ENCODE measurements at regions not wholly inside any gene's neighbourhood (a gene's known extent, or its start where the extent isn't known, plus 50 kb on each side); places are given as distances from the start of the nearest gene placed in this dataset.

DNA sequence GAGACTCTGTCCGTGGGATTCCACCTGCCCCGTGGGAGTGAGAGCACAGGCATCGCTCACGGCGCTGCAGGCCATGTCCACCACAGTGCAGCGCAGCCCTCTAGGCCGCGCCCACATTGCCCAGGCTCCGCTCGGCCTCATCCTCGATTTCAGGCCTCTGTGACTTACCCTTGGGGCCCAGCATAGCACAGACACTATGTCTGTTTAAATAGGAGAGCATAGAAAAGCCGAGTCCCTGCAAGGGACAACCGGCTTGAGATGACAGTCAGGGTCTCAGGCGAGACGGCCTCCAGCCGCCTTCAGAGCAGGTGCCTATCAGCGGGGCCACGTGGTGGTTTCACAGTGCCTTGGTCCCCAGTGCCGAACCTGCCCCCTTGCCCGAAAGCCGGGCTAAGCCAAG, 56.9 kb upstream of the POFUT2 start:
- Histone ChIP-seq H3K4me3 (replicated peaks in 1 of 4; ENCODE audit: control extremely low read depth in 1 of 4, insufficient read depth in 1 of 4, low read depth in 3 of 4, low read length in 4 of 4) (no peak overlapping the region), H2AFZ (ENCODE audit: low read length) (no peak overlapping the region), H3K4me2 (ENCODE audit: extremely low read depth, insufficient read depth, low read length) (no peak overlapping the region), H3K36me3 (ENCODE audit: control insufficient read depth, insufficient read depth, low read length) (no peaks in the 10 kb centered on the region), H3K9me3 (ENCODE audit: control insufficient read depth, insufficient read depth, low read depth, low read length) (no peaks in the 10 kb centered on the region), H3K27ac (ENCODE audit: insufficient read depth, low read length) (no peak overlapping the region), H3K79me2 (ENCODE audit: control insufficient read depth, insufficient read depth, low read length) (no peaks in the 10 kb centered on the region), H4K20me1 (ENCODE audit: control insufficient read depth, extremely low read depth, insufficient read depth, low read length) (no peaks in the 10 kb centered on the region), H3K27me3 (ENCODE audit: control insufficient read depth, insufficient read depth, low read length) (no peaks in the 10 kb centered on the region), H3K4me1 (ENCODE audit: control insufficient read depth, extremely low read depth, insufficient read depth, low read length) (peaks cover 5% of the 10 kb centered on the region), H3K9ac (ENCODE audit: insufficient read depth, low read length) (no peak overlapping the region)
- TF ChIP-seq, protein P1, sequence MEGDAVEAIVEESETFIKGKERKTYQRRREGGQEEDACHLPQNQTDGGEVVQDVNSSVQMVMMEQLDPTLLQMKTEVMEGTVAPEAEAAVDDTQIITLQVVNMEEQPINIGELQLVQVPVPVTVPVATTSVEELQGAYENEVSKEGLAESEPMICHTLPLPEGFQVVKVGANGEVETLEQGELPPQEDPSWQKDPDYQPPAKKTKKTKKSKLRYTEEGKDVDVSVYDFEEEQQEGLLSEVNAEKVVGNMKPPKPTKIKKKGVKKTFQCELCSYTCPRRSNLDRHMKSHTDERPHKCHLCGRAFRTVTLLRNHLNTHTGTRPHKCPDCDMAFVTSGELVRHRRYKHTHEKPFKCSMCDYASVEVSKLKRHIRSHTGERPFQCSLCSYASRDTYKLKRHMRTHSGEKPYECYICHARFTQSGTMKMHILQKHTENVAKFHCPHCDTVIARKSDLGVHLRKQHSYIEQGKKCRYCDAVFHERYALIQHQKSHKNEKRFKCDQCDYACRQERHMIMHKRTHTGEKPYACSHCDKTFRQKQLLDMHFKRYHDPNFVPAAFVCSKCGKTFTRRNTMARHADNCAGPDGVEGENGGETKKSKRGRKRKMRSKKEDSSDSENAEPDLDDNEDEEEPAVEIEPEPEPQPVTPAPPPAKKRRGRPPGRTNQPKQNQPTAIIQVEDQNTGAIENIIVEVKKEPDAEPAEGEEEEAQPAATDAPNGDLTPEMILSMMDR (conservative IDR thresholded peaks at IDR 0.05 in 1 of 2, IDR thresholded peaks at IDR 0.05 in 1 of 2; ENCODE audit: low read depth in 1 of 2, low read length in 2 of 2) = no peak
- no peak for TF ChIP-seq EZH2 (IDR thresholded peaks at IDR 0.05; ENCODE audit: low read length, missing control alignments)
- no peak for DNase-seq (ENCODE audit: low read depth in 2 of 2)

GRCh38 chr21:45347048-45347711, 57.8 kb upstream of the COL18A1 start:
- no peak overlapping the region for H3K4me2 ChIP-seq (ENCODE audit: extremely low read depth, insufficient read depth, low read length)
- H3K27ac ChIP-seq (ENCODE audit: insufficient read depth, low read length) = no peak overlapping the region
- H3K9ac ChIP-seq (ENCODE audit: insufficient read depth, low read length) = no peak overlapping the region
- H4K20me1 ChIP-seq (ENCODE audit: control insufficient read depth, extremely low read depth, insufficient read depth, low read length) = no peaks in the 10 kb centered on the region
- no peaks in the 10 kb centered on the region for H3K79me2 ChIP-seq (ENCODE audit: control insufficient read depth, insufficient read depth, low read length)
- H3K4me1 ChIP-seq (ENCODE audit: control insufficient read depth, extremely low read depth, insufficient read depth, low read length) = peaks cover 14% of the 10 kb centered on the region
- no peak overlapping the region for H2AFZ ChIP-seq (ENCODE audit: low read length)
- H3K9me3 ChIP-seq (ENCODE audit: control insufficient read depth, insufficient read depth, low read depth, low read length) = no peaks in the 10 kb centered on the region
- H3K4me3 ChIP-seq (replicated peaks in 1 of 4; ENCODE audit: control extremely low read depth in 1 of 4, insufficient read depth in 1 of 4, low read depth in 3 of 4, low read length in 4 of 4) = no peak overlapping the region
- DNase-seq (ENCODE audit: low read depth in 2 of 2) = no peak
- TF ChIP-seq, protein P1 (conservative IDR thresholded peaks at IDR 0.05 in 1 of 2, IDR thresholded peaks at IDR 0.05 in 1 of 2; ENCODE audit: low read depth in 1 of 2, low read length in 2 of 2) = no peak
- TF ChIP-seq EZH2 (IDR thresholded peaks at IDR 0.05; ENCODE audit: low read length, missing control alignments) = no peak
- no peaks in the 10 kb centered on the region for H3K36me3 ChIP-seq (ENCODE audit: control insufficient read depth, insufficient read depth, low read length)
- no peaks in the 10 kb centered on the region for H3K27me3 ChIP-seq (ENCODE audit: control insufficient read depth, insufficient read depth, low read length)

GRCh38 chr21:45347712-45348499, 57.1 kb upstream of the COL18A1 start:
- H3K4me2 ChIP-seq (ENCODE audit: extremely low read depth, insufficient read depth, low read length) = no peak overlapping the region
- no peaks in the 10 kb centered on the region for H4K20me1 ChIP-seq (ENCODE audit: control insufficient read depth, extremely low read depth, insufficient read depth, low read length)
- no peaks in the 10 kb centered on the region for H3K36me3 ChIP-seq (ENCODE audit: control insufficient read depth, insufficient read depth, low read length)
- TF ChIP-seq EZH2 (IDR thresholded peaks at IDR 0.05; ENCODE audit: low read length, missing control alignments) = no peak
- TF ChIP-seq, protein P1 (conservative IDR thresholded peaks at IDR 0.05 in 1 of 2, IDR thresholded peaks at IDR 0.05 in 1 of 2; ENCODE audit: low read depth in 1 of 2, low read length in 2 of 2) = no peak
- H3K9me3 ChIP-seq (ENCODE audit: control insufficient read depth, insufficient read depth, low read depth, low read length) = no peaks in the 10 kb centered on the region
- H3K79me2 ChIP-seq (ENCODE audit: control insufficient read depth, insufficient read depth, low read length) = no peaks in the 10 kb centered on the region
- H2AFZ ChIP-seq (ENCODE audit: low read length) = no peak overlapping the region
- H3K27me3 ChIP-seq (ENCODE audit: control insufficient read depth, insufficient read depth, low read length) = no peaks in the 10 kb centered on the region
- H3K9ac ChIP-seq (ENCODE audit: insufficient read depth, low read length) = no peak overlapping the region
- DNase-seq (ENCODE audit: low read depth in 2 of 2) = no peak
- H3K27ac ChIP-seq (ENCODE audit: insufficient read depth, low read length) = no peak overlapping the region
- H3K4me1 ChIP-seq (ENCODE audit: control insufficient read depth, extremely low read depth, insufficient read depth, low read length) = peaks cover 14% of the 10 kb centered on the region
- H3K4me3 ChIP-seq (replicated peaks in 1 of 4; ENCODE audit: control extremely low read depth in 1 of 4, insufficient read depth in 1 of 4, low read depth in 3 of 4, low read length in 4 of 4) = no peak overlapping the region

All from fibroblast of lung (primary cell).